Central memory CD8-positive, alpha-beta T cell (primary cell): ENCODE measurements at regions not wholly inside any gene's neighbourhood (a gene's known extent, or its start where the extent isn't known, plus 50 kb on each side); places are given as distances from the start of the nearest gene placed in this dataset.
"Not testable (repeated sequence)": the region's sequence is repeated elsewhere in the genome, so short reads cannot be mapped to it uniquely, and the experiment has no call there.

Experiments used
- ATAC-seq: fragments of 150-1000 bp; cut with Tn5 transposase; replicated peaks from 2 replicates; pipeline ENCODE4 v1.10.0; 2022; ENCODE audit warnings: mild to moderate bottlenecking, moderate FRiP score, moderate number of reproducible peaks; ENCODE audit not compliant: poor library complexity, severe bottlenecking; ENCODE audit errors: extremely low read depth
- DNase-seq, 2 donors: peaks; one replicate each; pipeline ENCODE4 v3.0.0; 2021; ENCODE audit warnings: low spot score in 2 of 2
- H3K27ac Mint-ChIP-seq: one replicate; pipeline ENCODE4 v1.8.0; 2022; ENCODE audit warnings: low read depth, mild to moderate bottlenecking, moderate library complexity, mixed read lengths
- H3K27me3 Mint-ChIP-seq: one replicate; pipeline ENCODE4 v1.8.0; 2022; ENCODE audit warnings: mixed read lengths
- H3K36me3 Mint-ChIP-seq: one replicate; pipeline ENCODE4 v1.8.0; 2022; ENCODE audit warnings: mild to moderate bottlenecking, moderate library complexity, mixed read lengths; ENCODE audit not compliant: insufficient read depth
- H3K4me1 Mint-ChIP-seq: one replicate; pipeline ENCODE4 v1.8.0; 2022; ENCODE audit warnings: mixed read lengths
- H3K4me3 Mint-ChIP-seq: one replicate; pipeline ENCODE4 v1.8.0; 2022; ENCODE audit warnings: mild to moderate bottlenecking, moderate library complexity, mixed read lengths
- H3K9me3 Mint-ChIP-seq: one replicate; pipeline ENCODE4 v1.8.0; 2022; ENCODE audit warnings: mixed read lengths

DNA sequence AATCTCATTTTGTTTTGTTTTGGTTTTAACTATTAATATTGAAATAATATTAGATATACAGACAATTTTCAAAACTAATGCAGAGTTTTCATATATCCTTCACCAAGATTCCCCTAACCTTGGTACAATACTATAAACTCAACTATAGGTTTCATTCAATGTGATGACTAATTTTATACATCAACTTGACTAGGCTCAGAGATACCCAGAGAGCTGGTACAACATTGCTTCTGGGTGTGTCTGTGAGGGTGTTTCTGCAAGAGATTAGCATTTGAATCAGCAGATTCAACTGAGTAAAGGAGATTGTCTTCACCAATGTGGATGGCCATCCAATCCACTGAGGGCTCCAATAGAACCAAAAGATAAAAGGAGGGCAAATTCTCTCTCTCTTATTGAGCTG, 221.3 kb upstream of the CRIM1 start:
- H3K9me3 Mint-ChIP-seq, result no peaks in the 10 kb centered on the region
- no peaks in the 10 kb centered on the region for H3K36me3 Mint-ChIP-seq
- H3K4me3 Mint-ChIP-seq, result no peak overlapping the region
- no peaks in the 10 kb centered on the region for H3K27me3 Mint-ChIP-seq
- H3K4me1 Mint-ChIP-seq, result peaks cover 17% of the 10 kb centered on the region
- H3K27ac Mint-ChIP-seq, result no peak overlapping the region
- no peak for DNase-seq
- ATAC-seq, result no peak

DNA sequence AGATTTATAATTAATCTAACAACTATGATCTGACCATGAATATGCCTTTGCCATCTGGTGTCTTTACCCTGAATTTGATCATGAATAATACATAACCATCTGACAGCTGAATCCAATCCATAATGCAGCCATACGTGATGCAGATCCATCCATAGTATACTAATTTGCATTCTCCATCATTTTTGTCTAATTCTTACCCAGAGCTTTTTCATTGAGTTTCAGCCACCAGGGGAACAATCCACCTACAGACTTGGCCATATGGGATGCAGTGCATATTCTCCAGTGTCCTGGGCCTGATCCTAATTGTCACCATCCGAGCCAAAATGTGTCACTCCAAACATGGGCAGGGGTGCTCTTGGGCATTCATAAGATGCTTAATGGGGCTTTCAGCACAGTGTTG, 227.2 kb upstream of the CRIM1 start:
- Mint-ChIP-seq H3K36me3 (peaks cover 2% of the 10 kb centered on the region), H3K4me1 (peaks cover 5% of the 10 kb centered on the region), H3K27me3 (peaks cover 3% of the 10 kb centered on the region), H3K27ac (no peak overlapping the region), H3K4me3 (no peak overlapping the region), H3K9me3 (no peaks in the 10 kb centered on the region)
- DNase-seq (no peak), ATAC-seq (no peak)

GRCh38 chr2:36125702-36126101, 229.9 kb upstream of the CRIM1 start:
- no peak for ATAC-seq
- H3K36me3 Mint-ChIP-seq, result peaks cover 2% of the 10 kb centered on the region
- no peak overlapping the region for H3K4me3 Mint-ChIP-seq
- no peak for DNase-seq
- peaks cover 5% of the 10 kb centered on the region for H3K4me1 Mint-ChIP-seq
- peaks cover 5% of the 10 kb centered on the region for H3K9me3 Mint-ChIP-seq
- H3K27me3 Mint-ChIP-seq, result peaks cover 22% of the 10 kb centered on the region
- H3K27ac Mint-ChIP-seq, result no peak overlapping the region

GRCh38 chr2:36123995-36124394, 231.6 kb upstream of the CRIM1 start:
- H3K36me3 Mint-ChIP-seq, result peaks cover 1% of the 10 kb centered on the region
- ATAC-seq, result no peak
- no peak overlapping the region for H3K27ac Mint-ChIP-seq
- H3K4me1 Mint-ChIP-seq, result peaks cover 5% of the 10 kb centered on the region
- no peak for DNase-seq
- H3K27me3 Mint-ChIP-seq, result peaks cover 36% of the 10 kb centered on the region
- H3K4me3 Mint-ChIP-seq, result no peak overlapping the region
- H3K9me3 Mint-ChIP-seq, result peaks cover 6% of the 10 kb centered on the region

DNA sequence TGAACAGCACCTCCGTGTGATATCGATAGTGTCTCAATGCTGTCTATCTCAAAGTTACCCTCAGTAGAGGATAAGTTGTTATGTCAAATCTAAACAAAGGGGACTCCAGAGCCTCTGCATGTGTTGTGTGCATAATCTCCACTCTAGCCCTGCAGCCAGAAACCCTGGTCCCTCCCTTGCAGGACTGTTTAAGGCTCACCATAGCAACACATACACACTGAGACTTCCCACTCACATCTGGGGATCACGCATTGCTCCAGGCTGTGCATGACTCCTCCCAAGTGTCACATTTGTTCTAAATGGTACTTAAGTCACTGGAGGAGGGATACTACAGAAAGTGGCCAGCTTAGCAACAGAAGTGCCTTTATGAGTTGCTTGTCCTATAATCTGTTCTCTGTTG, 258.6 kb upstream of the CRIM1 start:
- Mint-ChIP-seq H3K36me3 (peaks cover 2% of the 10 kb centered on the region), H3K4me3 (no peak overlapping the region), H3K9me3 (peaks cover 5% of the 10 kb centered on the region), H3K27ac (no peak overlapping the region), H3K4me1 (no peaks in the 10 kb centered on the region), H3K27me3 (no peaks in the 10 kb centered on the region)
- DNase-seq (no peak), ATAC-seq (no peak)

DNA sequence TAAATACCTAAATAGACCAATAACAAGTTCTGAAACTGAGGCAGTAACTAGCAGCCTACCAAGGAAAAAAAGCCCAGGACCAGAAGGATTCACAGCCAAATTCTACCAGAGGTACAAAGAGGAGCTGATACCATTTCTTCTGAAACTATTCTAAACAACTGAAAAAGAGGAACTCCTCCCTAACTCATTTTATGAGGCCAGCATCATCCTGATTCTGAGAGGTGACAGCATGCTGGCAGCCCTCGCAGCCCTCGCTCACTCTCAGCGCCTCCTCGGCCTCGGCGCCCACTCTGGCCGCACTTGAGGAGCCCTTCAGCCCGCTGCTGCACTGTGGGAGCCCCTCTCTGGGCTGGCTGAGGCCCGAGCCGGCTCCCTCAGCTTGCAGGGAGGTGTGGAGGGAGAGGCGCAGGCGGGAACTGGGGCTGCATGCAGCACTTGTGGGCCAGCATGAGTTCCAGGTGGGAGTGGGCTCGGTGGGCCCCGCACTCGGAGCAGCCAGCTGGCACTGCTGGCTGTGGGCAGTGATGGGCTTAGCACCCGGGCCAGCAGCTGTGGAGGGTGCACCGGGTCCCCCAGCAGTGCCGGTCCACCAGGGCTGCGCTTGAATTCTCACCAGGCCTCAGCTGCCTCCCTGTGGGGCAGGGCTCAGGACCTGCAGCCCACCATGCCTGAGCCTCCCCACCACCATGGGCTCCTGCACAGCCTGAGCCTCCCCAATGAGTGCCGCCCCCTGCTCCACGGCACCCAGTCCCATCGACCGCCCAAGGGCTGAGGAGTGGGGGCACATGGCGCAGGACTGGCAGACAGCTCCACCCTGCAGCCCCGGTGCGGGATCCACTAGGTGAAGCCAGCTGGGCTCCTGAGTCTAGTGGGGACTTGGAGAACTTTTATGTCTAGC, 263.5 kb upstream of the CRIM1 start:
- not testable (repeated sequence) for H3K9me3 Mint-ChIP-seq, H3K27ac Mint-ChIP-seq, DNase-seq, H3K36me3 Mint-ChIP-seq, ATAC-seq, H3K4me3 Mint-ChIP-seq, H3K4me1 Mint-ChIP-seq
- H3K27me3 Mint-ChIP-seq, result peaks cover 18% of the 10 kb centered on the region

DNA sequence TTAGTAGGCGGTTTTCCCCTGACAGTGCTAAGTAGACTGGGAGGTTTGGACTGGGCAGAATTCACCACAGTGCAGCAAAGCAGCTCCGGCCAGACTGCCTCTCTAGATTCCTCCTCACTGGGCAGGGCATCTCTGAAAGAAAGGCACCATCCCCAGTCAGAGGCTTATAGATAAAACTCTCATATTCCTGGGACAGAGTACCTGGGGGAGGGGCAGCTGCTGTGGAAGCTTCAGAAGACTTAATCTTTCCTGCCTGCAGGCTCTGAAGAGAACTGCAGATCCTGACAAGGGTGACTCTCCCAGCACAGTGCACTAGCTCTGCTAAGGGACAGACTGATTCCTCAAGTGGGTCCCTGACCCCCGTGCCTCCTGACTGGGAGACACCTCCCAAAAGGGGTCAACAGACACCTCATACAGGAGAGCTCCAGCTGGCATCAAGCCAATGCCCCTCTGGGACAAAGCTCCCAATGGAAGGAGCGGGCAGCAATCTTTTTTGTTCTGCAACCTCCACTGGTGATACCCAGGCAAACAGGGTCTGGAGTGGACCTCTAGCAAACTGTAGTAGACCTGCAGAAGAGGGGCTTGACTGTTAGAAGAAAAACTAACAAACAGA, 266.8 kb upstream of the CRIM1 start:
- Mint-ChIP-seq H3K9me3 (no peaks in the 10 kb centered on the region), H3K4me1 (no peaks in the 10 kb centered on the region), H3K27ac (no peak overlapping the region), H3K4me3 (no peak overlapping the region), H3K27me3 (peaks cover 28% of the 10 kb centered on the region), H3K36me3 (no peaks in the 10 kb centered on the region)
- ATAC-seq, result no peak
- no peak for DNase-seq

DNA sequence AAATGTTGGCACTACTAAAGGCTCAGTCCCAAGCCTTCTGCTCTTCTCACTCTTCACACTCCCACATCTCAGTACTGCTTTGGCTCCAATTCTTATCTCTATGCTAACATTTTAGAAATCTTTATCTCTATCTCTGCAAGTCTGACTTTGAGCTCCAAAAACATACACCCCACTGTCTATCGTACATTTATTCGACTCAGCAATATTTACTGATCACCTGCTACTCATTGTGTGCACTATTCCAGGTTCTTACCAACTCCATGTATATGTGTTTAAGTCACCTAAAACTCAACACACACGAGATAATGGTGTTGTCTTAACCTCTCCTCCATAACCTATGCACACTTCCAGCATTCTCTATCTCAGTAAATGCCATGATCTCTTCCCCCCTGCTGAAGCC, 268.2 kb upstream of the CRIM1 start:
- no peaks in the 10 kb centered on the region for H3K36me3 Mint-ChIP-seq
- H3K27me3 Mint-ChIP-seq, result peaks cover 28% of the 10 kb centered on the region
- DNase-seq (no peak), ATAC-seq (no peak)
- H3K27ac Mint-ChIP-seq, result no peak overlapping the region
- no peaks in the 10 kb centered on the region for H3K4me1 Mint-ChIP-seq
- no peaks in the 10 kb centered on the region for H3K9me3 Mint-ChIP-seq
- H3K4me3 Mint-ChIP-seq, result no peak overlapping the region

DNA sequence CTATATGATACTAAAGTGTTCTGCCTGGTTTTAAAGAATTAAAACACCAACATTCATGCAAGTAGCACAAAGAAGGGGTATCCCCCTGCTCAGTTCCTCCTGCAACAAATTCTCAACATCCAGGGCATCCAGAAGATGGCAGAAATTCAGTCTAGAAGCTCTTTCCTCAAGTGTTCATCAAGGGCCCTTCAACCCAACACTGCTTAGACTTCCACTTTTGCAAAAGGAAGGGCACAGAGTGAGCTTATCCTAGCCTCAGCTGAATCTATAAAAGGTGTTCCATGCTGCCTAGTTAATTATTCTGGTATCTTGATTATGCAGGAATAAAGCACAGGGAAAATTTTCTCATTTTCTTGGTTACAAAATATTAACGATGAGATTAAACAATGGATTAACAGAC, 275.8 kb upstream of the CRIM1 start:
- H3K27ac Mint-ChIP-seq, result no peak overlapping the region
- H3K9me3 Mint-ChIP-seq, result no peaks in the 10 kb centered on the region
- no peak overlapping the region for H3K4me3 Mint-ChIP-seq
- H3K27me3 Mint-ChIP-seq, result no peaks in the 10 kb centered on the region
- no peaks in the 10 kb centered on the region for H3K4me1 Mint-ChIP-seq
- DNase-seq (no peak), ATAC-seq (no peak)
- no peaks in the 10 kb centered on the region for H3K36me3 Mint-ChIP-seq

- Mint-ChIP-seq H3K9me3 (no peaks in the 10 kb centered on the region), H3K27me3 (no peaks in the 10 kb centered on the region), H3K27ac (no peak overlapping the region), H3K4me3 (no peak overlapping the region), H3K4me1 (no peaks in the 10 kb centered on the region), H3K36me3 (no peaks in the 10 kb centered on the region)
- ATAC-seq, result no peak
- DNase-seq, result no peak
Observed at GRCh38 chr2:36074008-36074407, 281.6 kb upstream of the CRIM1 start.

DNA sequence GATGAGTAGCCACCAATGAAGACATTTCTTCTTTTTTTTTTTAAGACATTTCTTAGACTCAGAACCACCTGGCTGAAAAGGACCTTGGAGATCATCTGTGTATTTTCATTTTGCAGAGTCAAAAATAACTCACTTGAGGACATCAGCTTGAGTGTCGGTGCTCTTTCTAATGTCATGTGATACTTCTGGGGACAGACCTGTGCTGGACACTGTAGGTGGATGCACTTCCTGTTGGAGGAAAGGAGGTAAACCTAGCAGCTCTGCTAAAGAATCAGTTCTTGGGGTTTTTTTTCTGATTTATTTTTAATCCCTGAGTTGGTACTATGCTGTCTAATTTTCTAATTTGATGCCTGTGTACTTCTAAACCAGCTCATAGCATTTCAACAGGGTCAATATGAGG, 283.9 kb upstream of the CRIM1 start:
- no peaks in the 10 kb centered on the region for H3K36me3 Mint-ChIP-seq
- H3K4me1 Mint-ChIP-seq, result no peaks in the 10 kb centered on the region
- no peak overlapping the region for H3K27ac Mint-ChIP-seq
- DNase-seq (no peak), ATAC-seq (no peak)
- no peaks in the 10 kb centered on the region for H3K9me3 Mint-ChIP-seq
- H3K27me3 Mint-ChIP-seq, result no peaks in the 10 kb centered on the region
- no peak overlapping the region for H3K4me3 Mint-ChIP-seq

GRCh38 chr2:36069074-36069473, 286.5 kb upstream of the CRIM1 start:
- Mint-ChIP-seq H3K9me3 (no peaks in the 10 kb centered on the region), H3K27me3 (no peaks in the 10 kb centered on the region), H3K36me3 (no peaks in the 10 kb centered on the region), H3K4me1 (no peaks in the 10 kb centered on the region), H3K27ac (no peak overlapping the region), H3K4me3 (no peak overlapping the region)
- no peak for DNase-seq
- ATAC-seq, result no peak

DNA sequence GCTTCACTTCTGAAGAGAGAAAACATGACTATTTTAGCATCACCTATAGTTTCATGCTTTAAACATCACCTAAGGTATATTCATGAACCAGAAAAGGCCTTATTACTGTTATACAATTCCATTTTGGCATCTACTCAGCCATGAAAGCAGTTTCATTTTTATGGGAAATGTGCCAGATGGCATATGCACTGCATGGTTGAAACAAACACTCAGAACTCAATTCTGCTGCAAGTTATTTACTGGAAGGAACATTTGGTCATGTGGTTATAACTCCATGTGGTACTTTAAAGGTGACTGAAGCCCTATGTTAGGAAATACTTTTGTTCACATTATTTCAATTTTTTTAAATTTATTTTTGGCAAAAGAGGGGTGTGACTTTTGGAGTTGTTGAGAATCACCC, 287.5 kb upstream of the CRIM1 start:
- no peak for DNase-seq
- H3K27ac Mint-ChIP-seq, result no peak overlapping the region
- ATAC-seq, result no peak
- H3K4me1 Mint-ChIP-seq, result no peaks in the 10 kb centered on the region
- peaks cover 5% of the 10 kb centered on the region for H3K27me3 Mint-ChIP-seq
- no peaks in the 10 kb centered on the region for H3K36me3 Mint-ChIP-seq
- H3K9me3 Mint-ChIP-seq, result no peaks in the 10 kb centered on the region
- H3K4me3 Mint-ChIP-seq, result no peak overlapping the region
